OCI-LY7 (cell line): ENCODE measurements at regions not wholly inside any gene's neighbourhood (a gene's known extent, or its start where the extent isn't known, plus 50 kb on each side); places are given as distances from the start of the nearest gene placed in this dataset.

ENCODE experiments used
- BruUV-seq: library from RNA; stranded (reverse); fragments of 400-500 nt; replicated peaks from 2 replicates; lab custom pipeline; 2021; lab: Mats Ljungman, UMichigan
- CTCF ChIA-PET: fragments of 300-600 bp; sonication (Branson Sonifier 250); formaldehyde crosslinking; loops from one replicate; lab custom pipeline; 2022; ENCODE audit warnings: antibody characterized with exemption; ENCODE audit not compliant: unreplicated experiment; lab: Charles Lee
- POLR2A ChIA-PET: fragments of 300-600 bp; sonication (Branson Sonifier 250); formaldehyde crosslinking; loops from one replicate; lab custom pipeline; 2022; ENCODE audit warnings: antibody characterized with exemption; lab: Charles Lee
- DNase-seq: peaks from one replicate; pipeline ENCODE4 v3.0.0-alpha.2; 2015; ENCODE audit warnings: low spot score
- H2AFZ ChIP-seq: fragments of 200-600 bp; sonication (generic), shearing (Covaris generic); 2 replicates; pipeline ENCODE4 v1.6.1; 2014; ENCODE audit warnings: mild to moderate bottlenecking, antibody characterized with exemption, low read length, moderate library complexity
- H3K27ac ChIP-seq: fragments of 200-600 bp; sonication (generic); 2 replicates; pipeline ENCODE4 v1.5.1; 2014; ENCODE audit warnings: mixed run types, low read depth, mild to moderate bottlenecking, moderate library complexity, low read length, inconsistent platforms; ENCODE audit not compliant: poor library complexity, severe bottlenecking
- H3K36me3 ChIP-seq: fragments of 200-600 bp; sonication (generic); 2 replicates; pipeline ENCODE4 v1.6.1; 2014; ENCODE audit warnings: mild to moderate bottlenecking, antibody characterized with exemption, low read length, moderate library complexity, mixed read lengths; ENCODE audit not compliant: insufficient read depth
- H3K4me1 ChIP-seq: fragments of 200-600 bp; sonication (generic); 2 replicates; pipeline ENCODE4 v1.5.1; 2014; ENCODE audit warnings: mild to moderate bottlenecking, low read length; ENCODE audit not compliant: insufficient read depth, poor library complexity, severe bottlenecking
- H3K4me2 ChIP-seq: fragments of 200-600 bp; sonication (generic); 2 replicates; pipeline ENCODE4 v1.6.1; 2014; ENCODE audit warnings: mild to moderate bottlenecking, low read length
- H3K4me3 ChIP-seq: fragments of 200-600 bp; sonication (generic); 2 replicates; pipeline ENCODE4 v1.5.1; 2014; ENCODE audit warnings: mild to moderate bottlenecking, low read depth, low read length; ENCODE audit not compliant: poor library complexity, severe bottlenecking
- H3K79me2 ChIP-seq: fragments of 200-600 bp; sonication (generic); 2 replicates; pipeline ENCODE4 v1.6.1; 2016; ENCODE audit warnings: low read depth, mild to moderate bottlenecking, low read length, moderate library complexity, mixed read lengths; ENCODE audit not compliant: insufficient read depth
- H3K9me2 ChIP-seq: fragments of 200-600 bp; sonication (generic); 2 replicates; pipeline ENCODE4 v1.6.1; 2016; ENCODE audit warnings: mild to moderate bottlenecking, low read length, mixed read lengths; ENCODE audit not compliant: insufficient read depth
- H3K9me3 ChIP-seq: fragments of 200-600 bp; sonication (generic); 2 replicates; pipeline ENCODE4 v1.6.1; 2014; ENCODE audit warnings: mild to moderate bottlenecking, mixed run types, low read length, mixed read lengths
- H4K20me1 ChIP-seq: fragments of 200-600 bp; sonication (generic); 2 replicates; pipeline ENCODE4 v1.6.1; 2014; ENCODE audit warnings: mild to moderate bottlenecking, antibody characterized with exemption, low read length, moderate library complexity, mixed read lengths; ENCODE audit not compliant: insufficient read depth
- EZH2phosphoT487 ChIP-seq: fragments of 200-600 bp; sonication (generic); IDR thresholded peaks from 2 replicates; pipeline ENCODE4 v1.6.1; 2018; ENCODE audit warnings: low read depth, borderline replicate concordance, mild to moderate bottlenecking, mixed run types, antibody characterized with exemption, low read length, moderate library complexity, mixed read lengths
- intact Hi-C: fragments of 100-400 bp; cut with micrococcal nuclease; formaldehyde crosslinking; loops from one replicate; pipeline ENCODE4 v1.10.0; 2022; ENCODE audit not compliant: unreplicated experiment
- TF ChIP-seq, protein P1 (sequence below): fragments of 200-600 bp; sonication (generic); conservative IDR thresholded peaks from 2 replicates; pipeline ENCODE4 v1.5.1; 2014; ENCODE audit warnings: mild to moderate bottlenecking, antibody characterized with exemption, low read length, moderate library complexity, mixed read lengths

DNA sequence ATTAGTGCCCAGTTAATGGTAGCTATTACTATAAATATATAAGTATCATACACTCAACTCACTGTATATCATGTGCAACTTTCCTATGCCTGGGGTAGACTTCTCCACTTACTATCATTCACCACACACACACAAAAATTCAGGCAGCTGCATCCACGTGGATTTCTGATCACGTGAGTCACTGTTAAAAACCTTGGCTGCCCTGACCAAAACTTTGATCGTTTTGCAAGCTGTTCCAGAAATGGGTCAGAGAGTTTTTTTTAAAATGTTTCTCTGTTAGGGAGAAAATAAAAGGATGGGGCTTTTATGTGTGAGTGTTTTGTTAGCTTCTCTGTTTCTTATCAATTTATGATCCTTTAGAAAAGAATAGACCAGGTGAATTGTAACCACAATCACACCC lies 198.2 kb upstream of the CNOT2 start:
- Histone ChIP-seq H3K36me3 (no peaks in the 10 kb centered on the region), H3K4me3 (no peak overlapping the region), H2AFZ (no peak overlapping the region), H3K9me3 (no peaks in the 10 kb centered on the region), H4K20me1 (no peaks in the 10 kb centered on the region), H3K27ac (no peak overlapping the region), H3K9me2 (no peaks in the 10 kb centered on the region), H3K4me2 (no peak overlapping the region), H3K4me1 (peaks cover 35% of the 10 kb centered on the region), H3K79me2 (no peaks in the 10 kb centered on the region)
- intact Hi-C loops = no loop called here
- DNase-seq = no peak
- no TSS peak for BruUV-seq
- CTCF ChIA-PET = interaction anchor here (0.8 kb wide), 1 partner anchor 166 kb away, joined by 3 read pairs; no protein-coding TSS in a partner anchor
- POLR2A ChIA-PET = interaction anchor here (0.6 to 1.4 kb wide), 5 partner anchors 9 to 228 kb away, joined by 3 to 4 read pairs (median 3); no protein-coding TSS in a partner anchor
- TF ChIP-seq, protein P1, sequence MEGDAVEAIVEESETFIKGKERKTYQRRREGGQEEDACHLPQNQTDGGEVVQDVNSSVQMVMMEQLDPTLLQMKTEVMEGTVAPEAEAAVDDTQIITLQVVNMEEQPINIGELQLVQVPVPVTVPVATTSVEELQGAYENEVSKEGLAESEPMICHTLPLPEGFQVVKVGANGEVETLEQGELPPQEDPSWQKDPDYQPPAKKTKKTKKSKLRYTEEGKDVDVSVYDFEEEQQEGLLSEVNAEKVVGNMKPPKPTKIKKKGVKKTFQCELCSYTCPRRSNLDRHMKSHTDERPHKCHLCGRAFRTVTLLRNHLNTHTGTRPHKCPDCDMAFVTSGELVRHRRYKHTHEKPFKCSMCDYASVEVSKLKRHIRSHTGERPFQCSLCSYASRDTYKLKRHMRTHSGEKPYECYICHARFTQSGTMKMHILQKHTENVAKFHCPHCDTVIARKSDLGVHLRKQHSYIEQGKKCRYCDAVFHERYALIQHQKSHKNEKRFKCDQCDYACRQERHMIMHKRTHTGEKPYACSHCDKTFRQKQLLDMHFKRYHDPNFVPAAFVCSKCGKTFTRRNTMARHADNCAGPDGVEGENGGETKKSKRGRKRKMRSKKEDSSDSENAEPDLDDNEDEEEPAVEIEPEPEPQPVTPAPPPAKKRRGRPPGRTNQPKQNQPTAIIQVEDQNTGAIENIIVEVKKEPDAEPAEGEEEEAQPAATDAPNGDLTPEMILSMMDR = no peak
- no peak for TF ChIP-seq EZH2phosphoT487

DNA sequence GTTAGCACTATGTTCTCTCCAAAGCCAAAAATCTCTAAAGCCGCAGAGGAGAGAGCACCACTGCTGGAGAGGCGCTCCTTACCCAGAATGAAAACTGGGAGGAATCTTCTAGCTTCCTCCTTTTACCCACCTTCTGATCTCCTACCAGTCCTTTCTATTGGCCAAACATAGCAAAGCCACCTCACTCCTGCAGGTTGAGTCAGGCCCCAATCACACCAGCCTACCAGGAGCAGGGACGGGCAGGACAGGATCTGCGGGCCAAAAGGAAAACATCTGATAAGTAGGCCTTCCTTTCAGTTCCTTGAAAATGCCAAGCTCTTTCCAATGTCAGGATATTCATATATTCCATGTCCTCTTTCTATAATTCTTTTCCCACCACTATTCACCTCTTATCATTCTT lies 197.7 kb upstream of the CNOT2 start:
- H4K20me1 ChIP-seq = no peaks in the 10 kb centered on the region
- no TSS peak for BruUV-seq
- DNase-seq = no peak
- H3K79me2 ChIP-seq = no peaks in the 10 kb centered on the region
- H3K4me2 ChIP-seq = no peak overlapping the region
- H3K4me1 ChIP-seq = peaks cover 40% of the 10 kb centered on the region
- H3K4me3 ChIP-seq = no peak overlapping the region
- no peaks in the 10 kb centered on the region for H3K9me2 ChIP-seq
- TF ChIP-seq EZH2phosphoT487 = no peak
- TF ChIP-seq, protein P1 = no peak
- intact Hi-C loops = no loop called here
- H2AFZ ChIP-seq = no peak overlapping the region
- no peaks in the 10 kb centered on the region for H3K9me3 ChIP-seq
- POLR2A ChIA-PET = interaction anchor here (0.6 to 1.4 kb wide), 5 partner anchors 9 to 228 kb away, joined by 3 to 4 read pairs (median 3); no protein-coding TSS in a partner anchor
- CTCF ChIA-PET = interaction anchor here (0.8 kb wide), 1 partner anchor 166 kb away, joined by 3 read pairs; no protein-coding TSS in a partner anchor
- H3K36me3 ChIP-seq = no peaks in the 10 kb centered on the region
- H3K27ac ChIP-seq = no peak overlapping the region

DNA sequence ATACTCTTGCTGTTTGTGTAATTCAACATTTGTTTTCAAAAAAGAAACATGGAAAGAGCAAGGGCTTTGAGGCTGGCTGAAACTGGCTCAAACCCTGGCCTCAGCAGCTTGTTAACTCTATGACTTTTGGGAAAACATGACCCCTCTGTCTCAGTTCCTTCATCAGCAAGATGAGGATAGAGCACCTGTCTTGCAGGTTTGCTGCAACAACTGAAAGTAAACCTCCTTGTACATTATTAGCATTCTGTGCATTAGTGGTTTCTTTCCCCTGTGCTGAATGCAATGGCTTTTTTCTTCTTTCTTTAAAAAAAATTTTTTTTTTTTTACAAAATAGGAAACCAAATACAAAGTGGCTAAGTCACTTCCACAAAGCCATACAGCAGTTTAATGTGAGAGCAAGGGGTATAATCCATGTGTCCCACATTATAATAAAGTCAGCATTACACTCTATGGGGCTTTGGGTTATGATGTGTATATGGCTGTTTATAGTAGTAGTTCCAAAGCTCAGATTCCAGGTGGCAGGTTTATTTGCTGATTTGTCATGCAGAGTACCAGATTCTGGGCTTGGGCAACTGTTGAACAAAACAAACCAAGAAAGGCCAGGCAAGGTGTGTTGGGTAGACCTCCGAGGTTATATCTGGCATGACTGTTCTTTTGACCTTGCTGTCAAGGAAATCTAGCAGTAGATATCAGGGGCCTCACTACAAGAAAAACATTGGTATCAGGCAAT lies 194.5 kb upstream of the CNOT2 start:
- no peak for TF ChIP-seq EZH2phosphoT487
- TF ChIP-seq, protein P1 = no peak
- Histone ChIP-seq H3K4me1 (peaks cover 40% of the 10 kb centered on the region), H3K27ac (no peak overlapping the region), H2AFZ (no peak overlapping the region), H3K4me3 (no peak overlapping the region), H3K9me2 (no peaks in the 10 kb centered on the region), H3K36me3 (no peaks in the 10 kb centered on the region), H3K9me3 (no peaks in the 10 kb centered on the region), H3K4me2 (peak overlapping the region; percentile 17; the same call in 1 of the 2 replicates), H3K79me2 (no peaks in the 10 kb centered on the region), H4K20me1 (no peaks in the 10 kb centered on the region)
- BruUV-seq = no TSS peak
- CTCF ChIA-PET = no interaction called here
- intact Hi-C loops = no loop called here
- peak; percentile 7 for DNase-seq
- POLR2A ChIA-PET = interaction anchor here (0.5 to 0.7 kb wide), 2 partner anchors 40 to 988 kb away, joined by 3 read pairs; no protein-coding TSS in a partner anchor
